OCI-M1 (cell line): ENCODE measurements at regions not wholly inside any gene's neighbourhood (a gene's known extent, or its start where the extent isn't known, plus 50 kb on each side); places are given as distances from the start of the nearest gene placed in this dataset.

Experiments
- DNase-seq: peaks from one replicate; lab custom pipeline; 2025; lab: John Stamatoyannopoulos, UW

DNA sequence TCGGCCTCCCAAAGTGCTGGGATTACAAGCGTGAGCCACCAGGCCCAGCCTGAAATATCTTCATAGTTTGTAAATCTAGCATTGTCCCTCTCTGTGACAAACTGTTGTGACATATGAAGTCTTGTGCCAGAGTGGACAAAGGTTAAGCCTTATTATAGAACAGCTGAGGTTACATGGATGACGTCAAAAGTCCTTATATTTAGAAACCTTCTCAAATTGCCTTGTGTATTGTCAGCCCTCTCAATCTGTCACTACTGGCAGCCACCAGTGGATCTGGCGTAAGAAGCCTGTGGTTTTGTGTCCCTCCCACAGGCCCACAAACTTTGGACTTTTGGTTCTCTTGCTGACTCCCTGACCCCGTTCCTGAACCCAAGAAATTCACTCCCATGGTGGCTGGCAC is 79.4 kb upstream of the CCDC112 start:
- peak; percentile 2 for DNase-seq

DNA sequence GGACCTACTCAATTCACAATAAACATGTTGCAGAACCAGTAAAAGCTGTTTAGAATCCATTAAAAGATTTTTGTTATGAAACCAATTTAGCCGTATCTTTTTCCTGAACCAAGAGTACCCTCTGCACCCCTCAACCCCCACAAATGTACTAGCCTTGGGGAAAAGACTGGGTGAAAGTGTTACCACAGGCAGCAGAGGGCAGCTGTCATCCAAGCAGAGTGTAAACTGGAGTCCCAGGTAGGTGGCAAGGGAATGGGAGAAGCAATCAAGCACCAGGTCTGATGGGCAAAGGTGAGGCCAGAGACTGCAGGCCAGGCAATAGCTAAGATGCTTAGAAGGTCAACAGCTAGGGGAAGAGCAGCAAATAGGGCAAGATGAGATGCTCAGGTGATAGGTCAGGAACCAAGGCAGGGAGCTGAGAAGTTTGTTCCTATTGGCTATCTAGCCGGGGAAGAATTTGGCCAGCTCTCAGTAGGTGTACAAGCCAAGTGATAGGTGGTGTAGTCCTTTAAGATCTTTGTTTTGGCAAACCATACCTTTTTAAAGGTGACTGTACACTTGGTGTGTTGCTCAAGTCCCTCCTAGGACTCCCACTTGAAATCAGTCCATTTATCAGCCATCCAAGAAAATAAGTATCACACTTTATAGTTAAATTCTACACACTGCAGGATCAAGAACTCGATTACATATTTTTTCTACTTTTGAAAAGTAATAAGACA is 77.8 kb upstream of the CCDC112 start:
- no peak for DNase-seq

DNA sequence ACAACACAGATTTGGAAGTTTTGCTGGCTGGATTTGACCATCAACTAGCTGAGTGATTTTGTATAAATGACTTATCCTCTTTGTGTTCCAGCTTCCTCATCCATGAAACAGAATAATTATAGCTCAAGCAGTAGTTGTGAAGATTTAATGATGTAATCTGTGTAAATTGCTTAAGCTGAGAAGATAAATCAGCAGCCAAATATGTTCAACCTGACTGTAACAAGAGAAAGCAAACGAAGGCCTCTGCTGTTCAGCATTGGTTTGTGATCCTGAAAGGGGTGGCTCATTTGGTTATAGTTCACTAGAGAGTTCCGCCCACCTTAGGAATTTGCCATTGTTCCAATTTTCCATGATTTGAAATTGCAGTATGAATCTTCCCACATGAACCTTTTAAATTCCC is 75.7 kb upstream of the CCDC112 start:
- DNase-seq, result no peak

DNA sequence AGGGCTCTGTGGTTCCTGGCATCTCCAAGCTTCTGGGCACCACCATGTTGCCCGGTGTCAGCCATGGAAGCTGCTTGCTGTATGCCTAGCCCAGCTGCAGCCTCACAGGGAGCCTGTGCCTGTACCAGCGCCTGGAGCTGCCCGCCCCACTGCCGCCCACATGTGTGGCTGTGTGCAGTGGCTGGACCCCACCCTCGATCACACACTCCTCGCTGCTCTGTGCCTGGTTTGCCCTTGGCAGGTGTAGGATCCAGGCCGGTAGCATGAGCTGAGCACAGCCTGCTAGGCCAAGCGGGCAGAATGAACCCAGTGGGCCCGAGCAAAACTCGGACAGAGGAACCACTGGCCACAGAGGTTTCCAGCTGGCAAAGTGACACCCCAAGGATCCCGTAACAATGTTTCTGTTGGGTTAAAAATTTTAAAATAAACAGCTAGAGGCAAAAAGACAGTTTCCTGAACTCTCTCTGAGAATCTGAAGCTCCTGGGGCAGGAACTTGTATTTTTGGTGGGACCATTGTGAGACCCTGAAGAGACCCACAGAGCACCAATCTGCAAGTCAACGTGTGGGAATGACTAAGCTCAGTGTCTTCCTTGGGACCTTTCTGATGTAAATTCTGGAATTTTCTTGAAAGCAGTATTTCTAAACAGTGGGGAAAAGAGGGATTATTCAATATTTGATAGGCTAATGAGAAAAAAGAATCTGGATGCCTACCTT is 73.1 kb upstream of the CCDC112 start:
- DNase-seq, result no peak

DNA sequence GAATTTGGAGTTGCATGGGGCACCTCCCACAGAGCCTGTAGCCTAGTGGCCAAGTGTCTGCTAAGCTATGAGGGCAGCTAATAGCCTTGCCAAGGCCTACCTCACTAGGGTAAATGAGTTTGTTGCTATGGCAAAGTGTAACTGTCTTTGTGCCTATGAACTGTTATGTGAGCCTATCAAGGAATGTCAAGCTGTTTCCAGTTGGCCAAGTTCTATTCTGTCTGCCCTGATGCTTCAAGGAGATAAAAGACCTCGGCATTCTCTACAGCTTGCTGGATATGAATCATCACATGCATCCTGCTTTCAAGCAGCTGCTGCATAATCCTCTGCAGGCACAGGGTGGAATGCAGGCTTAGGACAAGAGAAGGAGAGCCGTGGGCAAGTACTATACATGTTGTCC is 69.8 kb upstream of the CCDC112 start:
- DNase-seq, result peak; percentile 1

DNA sequence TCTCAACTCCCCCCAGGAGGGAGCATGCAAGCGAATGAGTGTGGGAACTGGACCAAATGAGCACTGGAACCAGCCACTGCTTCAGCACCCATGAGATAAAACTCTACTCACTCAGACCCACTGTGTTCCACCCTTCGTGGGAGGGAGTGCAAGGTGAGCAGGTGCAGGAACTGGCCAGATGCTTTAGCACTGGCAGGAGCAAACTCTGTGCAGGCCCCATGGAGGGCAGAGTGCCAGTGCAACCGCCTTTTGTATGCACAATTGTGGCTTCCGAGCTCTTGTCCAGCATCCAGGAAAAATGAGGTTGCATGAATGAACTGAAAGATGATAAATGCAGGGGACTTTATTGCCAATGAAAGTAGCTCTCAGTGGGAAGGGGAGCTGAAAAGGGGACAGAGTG is 67.4 kb upstream of the CCDC112 start:
- no peak for DNase-seq

DNA sequence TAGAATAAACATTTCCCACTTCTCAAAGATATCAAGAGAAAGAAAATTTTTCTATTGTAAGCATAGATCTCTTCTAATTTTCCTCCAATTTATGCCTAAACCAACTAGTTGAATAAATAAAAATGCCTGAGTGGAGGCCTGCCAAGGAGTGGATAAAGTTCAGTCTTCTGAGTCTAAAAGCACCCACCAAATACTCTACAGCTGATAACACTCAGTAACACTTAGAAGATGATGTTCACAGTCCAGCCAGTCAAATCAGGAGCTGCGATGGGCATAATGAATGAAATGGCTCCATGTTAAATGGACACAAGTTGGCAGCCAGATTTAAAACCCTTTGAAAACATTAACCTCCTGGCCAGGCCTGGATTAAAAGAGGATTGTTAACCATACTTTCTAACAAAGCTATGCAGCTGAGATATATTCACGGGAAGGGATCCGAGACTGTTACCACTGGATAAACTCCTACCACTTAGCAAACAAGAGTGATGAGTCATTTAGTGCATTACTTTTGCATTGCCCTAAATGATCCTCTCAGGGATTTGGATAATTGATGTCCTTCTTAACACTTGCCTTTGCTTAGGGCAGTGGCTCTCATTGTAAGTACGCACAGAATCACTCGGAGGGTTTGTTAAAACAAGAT is 63.7 kb upstream of the CCDC112 start:
- DNase-seq, result no peak

DNA sequence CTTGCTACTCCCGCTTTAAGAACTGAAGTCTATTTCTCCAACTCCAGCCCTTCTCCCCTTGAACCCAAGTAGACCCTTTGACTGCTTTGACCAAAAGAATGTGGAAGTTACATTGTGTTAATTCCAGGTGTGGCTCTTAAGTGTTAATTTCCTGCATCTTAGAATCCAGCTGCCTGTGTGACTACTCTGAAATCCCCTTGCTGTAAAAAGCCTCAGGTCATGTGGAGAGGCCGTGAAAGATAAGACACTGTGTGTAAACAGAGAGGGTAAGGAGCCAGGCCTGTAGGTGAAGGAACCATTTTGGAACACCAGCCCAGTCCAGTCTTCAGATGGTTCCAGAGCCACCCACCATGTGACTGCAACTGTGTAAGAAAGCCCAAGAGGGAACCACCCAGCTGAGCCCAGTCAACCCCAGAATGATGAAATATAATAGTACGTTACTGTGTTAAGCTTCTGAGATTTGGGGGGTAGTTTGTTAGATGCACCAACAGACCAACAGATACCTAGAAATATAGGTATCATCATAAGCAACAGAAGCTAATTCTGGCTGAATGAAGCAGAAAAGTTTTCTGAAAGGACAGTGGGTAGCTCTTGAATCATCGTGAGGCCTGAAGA is 59.4 kb upstream of the CCDC112 start:
- DNase-seq, result no peak

DNA sequence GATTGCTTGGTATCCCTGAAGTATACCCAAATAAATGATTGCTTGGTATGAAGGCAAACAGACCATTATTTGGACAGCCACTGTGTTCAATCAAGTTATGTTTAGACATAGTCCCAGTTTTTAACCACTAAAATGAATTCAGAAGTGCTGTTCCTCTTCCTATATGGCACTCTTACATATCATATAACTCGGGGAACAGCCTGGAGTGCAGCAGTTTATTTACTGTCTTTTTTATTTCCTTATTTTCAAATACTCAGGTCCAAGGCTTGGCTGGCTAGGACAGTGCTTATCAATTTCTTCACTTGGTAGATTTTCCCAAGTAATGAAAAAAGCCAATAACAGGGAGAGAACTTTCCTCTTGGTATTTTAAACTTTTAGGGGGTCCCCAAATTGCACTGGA is 58.6 kb upstream of the CCDC112 start:
- no peak for DNase-seq

DNA sequence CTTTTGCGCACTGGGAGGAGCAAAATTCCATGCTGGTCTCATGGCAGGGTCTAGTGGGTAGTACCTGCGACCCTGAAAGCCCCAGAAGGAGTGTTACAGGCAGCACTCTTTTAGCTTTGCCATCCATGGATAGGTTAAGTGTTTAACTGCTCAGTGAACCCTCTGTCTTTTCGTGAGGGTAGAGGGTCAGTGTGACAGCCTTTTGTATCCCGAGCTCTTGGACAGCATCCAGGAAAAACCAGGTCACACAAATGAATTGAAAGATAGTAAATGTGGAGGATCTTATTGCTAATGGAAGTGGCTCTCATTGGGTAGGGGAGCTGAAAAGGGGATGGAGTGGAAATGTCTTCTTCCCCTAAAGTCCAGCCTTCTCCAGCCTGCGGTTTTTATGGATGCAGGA is 57.8 kb upstream of the CCDC112 start:
- no peak for DNase-seq

DNA sequence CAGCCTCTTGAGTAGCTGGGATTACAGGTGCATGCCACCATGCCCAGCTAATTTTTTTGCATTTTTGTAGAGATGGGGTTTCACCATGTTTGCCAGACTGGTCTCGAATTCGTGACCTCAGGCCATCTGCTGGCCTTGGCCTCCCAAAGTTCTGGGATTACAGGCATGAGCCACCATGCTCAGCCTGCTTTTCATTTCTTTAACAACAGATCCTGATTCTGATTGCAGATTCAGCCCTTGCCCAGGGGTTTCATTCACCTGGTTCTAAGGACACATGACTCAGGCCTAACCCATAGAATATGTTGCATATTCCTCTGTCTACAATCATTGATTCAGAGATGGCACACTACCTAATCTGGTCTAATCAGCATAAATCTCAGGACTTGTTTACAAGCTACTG is 56.1 kb upstream of the CCDC112 start:
- no peak for DNase-seq

DNA sequence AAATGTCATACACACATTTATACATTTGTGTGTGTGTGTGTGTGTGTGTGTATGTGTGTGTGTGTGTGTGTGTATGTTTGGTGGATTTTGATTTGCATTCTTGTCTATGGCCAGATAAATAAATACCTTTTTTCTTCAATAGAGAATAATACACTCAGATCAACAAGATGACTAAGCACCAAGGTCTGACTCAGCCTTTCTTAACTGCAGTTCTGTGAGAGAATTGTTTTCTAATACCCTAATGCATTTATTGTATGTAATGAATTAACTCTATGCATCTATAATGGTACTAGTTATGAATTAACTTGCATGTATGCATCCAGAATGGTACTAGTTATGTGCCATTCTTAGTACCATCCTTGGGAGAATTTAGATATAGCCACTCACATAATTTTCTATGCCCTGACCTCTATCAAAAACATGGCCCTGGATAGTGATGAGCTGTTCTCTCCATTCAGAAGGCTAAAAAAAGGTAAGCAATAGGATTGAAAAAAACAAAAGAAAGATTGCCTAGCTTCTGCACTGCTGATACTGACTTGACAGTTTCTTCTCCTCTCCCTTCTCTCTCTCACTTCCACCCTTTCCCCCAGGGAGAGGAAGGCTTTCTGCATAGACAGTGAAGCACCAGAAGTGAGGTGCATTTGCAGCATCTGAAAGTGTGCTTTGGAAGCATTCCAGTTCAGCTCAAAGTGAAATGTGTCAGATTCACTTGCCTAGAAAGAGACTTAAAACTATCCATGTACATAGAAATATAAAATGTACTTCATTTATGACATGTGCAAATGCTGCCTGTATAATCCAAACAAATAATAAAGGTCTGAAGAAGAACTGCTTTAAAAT is 55.1 kb upstream of the CCDC112 start:
- DNase-seq, result peak; percentile 3

DNA sequence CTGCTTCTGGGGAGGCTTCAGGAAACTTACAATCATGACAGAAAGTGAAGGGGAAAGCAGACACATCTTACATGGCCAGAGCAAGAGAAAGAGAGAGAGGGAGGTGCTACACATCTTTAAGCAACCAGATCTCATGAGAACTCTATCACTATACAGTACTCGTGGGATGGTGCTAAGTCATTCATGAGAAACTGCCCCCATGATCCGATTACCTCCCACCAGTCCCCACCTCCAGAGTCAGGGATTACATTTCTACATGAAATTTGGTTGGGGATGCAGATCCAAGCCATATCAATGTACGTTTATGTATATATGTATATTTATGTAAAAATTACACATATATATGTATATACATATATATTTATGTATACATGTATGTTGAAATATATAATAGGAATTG is 54.4 kb upstream of the CCDC112 start:
- DNase-seq, result no peak

DNA sequence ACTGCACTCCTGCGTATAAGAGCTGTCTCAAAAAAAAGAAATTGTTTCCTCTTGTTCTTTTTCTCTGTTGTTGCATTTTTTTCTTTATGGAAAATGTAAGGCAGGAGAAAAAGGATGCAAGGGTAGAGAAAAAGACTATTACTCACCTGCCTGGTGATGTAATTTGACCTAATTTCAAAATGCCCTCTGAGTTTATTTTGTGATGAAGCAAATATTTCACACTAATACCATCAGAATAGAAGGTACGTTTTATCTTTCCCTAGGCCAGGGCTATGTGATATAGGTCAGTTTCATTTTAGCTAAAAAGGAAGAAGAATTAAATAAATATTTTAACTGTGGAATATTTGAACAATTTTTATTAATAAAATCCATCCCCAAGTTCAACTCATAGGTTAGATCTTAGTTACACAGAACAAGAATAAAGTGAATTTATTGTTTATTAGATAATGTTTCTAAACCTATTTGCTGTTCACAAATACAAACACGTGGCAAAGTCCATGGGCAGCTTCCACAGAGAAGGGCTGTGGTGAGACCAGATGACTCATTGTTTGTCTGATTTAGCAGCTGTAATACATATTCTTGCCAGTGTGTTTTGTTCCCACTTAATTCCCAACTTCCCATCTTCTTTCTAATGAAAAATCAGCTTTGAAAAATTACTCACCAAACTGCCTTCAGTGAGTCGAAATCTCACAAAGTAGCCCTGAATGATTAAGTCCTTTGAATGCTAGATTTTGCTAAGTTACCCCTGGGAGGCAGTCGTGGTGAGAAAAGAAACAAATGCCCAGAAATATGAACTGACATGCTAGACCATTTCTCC is 52.8 kb upstream of the CCDC112 start:
- DNase-seq, result peak; percentile 37

DNA sequence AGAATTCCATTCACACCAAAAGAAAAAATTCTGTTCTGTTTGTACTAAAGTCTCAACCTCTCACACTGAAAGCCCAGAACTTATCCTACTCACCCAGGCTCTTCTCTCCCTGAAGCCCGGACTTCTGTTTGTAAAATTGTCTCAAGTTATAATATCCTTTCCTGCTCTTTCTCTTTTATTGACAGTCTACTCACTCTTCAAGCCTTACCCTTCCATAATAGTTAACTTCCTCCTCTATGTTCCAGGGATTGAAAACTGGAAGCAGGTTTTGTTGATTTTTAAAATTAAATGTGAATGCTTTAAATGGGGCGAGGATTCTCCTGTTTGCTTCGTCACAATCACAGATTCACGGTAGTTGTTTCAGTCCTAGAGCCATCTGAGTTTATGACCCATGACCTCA is 51.7 kb upstream of the CCDC112 start:
- DNase-seq, result no peak
